ENCODE measurements at regions not wholly inside any gene's neighbourhood (a gene's known extent, or its start where the extent isn't known, plus 50 kb on each side); places are given as distances from the start of the nearest gene placed in this dataset.

GRCh38 chr7:8939446-8939845, 506.0 kb downstream of the NXPH1 start:
- in situ Hi-C loops (cut with MboI; ENCODE audit: low sequenced_read_pairs) = no loop called here
- H2AK9ac ChIP-seq (replicated peaks; ENCODE audit: low read depth, low read length, poor library complexity) = no peak overlapping the region

More at GRCh38 chr7:8939446-8939845, 506.0 kb downstream of the NXPH1 start:
- Histone ChIP-seq H3K23ac (ENCODE audit: low read depth, low read length) (no peak overlapping the region), H3K18ac (ENCODE audit: low read depth, low read length) (no peak overlapping the region), H2BK15ac (ENCODE audit: low read depth, low read length) (no peak overlapping the region), H3K14ac (replicated peaks; ENCODE audit: low read depth, low read length) (no peak overlapping the region), H3K56ac (ENCODE audit: extremely low read depth, insufficient read depth, low read length) (no peak overlapping the region), H4K8ac (ENCODE audit: low read depth in 2 of 2, low read length in 2 of 2) (no peak overlapping the region), H2AFZ (replicated peaks; ENCODE audit: low read length, poor library complexity) (no peak overlapping the region), H3K9me3 (ENCODE audit: control insufficient read depth, insufficient read depth, low read length) (peaks cover 16% of the 10 kb centered on the region; the same call in 1 of the 2 replicates), H3K4me2 (ENCODE audit: low read depth, low read length) (no peak overlapping the region), H3K4ac (ENCODE audit: low read depth, low read length) (no peak overlapping the region), H4K5ac (ENCODE audit: low read depth, low read length) (no peak overlapping the region), H4K20me1 (ENCODE audit: insufficient read depth, low read length) (no peaks in the 10 kb centered on the region), H3K9ac (ENCODE audit: low read depth, low read length) (no peak overlapping the region), H2BK20ac (ENCODE audit: low read depth, low read length) (no peak overlapping the region), H3K27me3 (ENCODE audit: control insufficient read depth, insufficient read depth, low read length) (no peaks in the 10 kb centered on the region), H2BK120ac (ENCODE audit: low read depth, low read length) (no peak overlapping the region), H2AK5ac (ENCODE audit: low read depth, low read length) (no peak overlapping the region), H3K79me1 (ENCODE audit: low read depth in 1 of 2, low read length in 2 of 2) (no peaks in the 10 kb centered on the region), H3K4me1 (ENCODE audit: control insufficient read depth, insufficient read depth, low read length) (no peaks in the 10 kb centered on the region), H3K4me3 (ENCODE audit: insufficient read depth, low read depth, low read length) (no peak overlapping the region), H3K36me3 (ENCODE audit: control insufficient read depth, insufficient read depth, low read length) (no peaks in the 10 kb centered on the region), H3K9me1 (ENCODE audit: insufficient read depth, low read length) (no peaks in the 10 kb centered on the region), H2BK5ac (ENCODE audit: low read depth, low read length, poor library complexity, severe bottlenecking) (no peak overlapping the region), H4K91ac (ENCODE audit: insufficient read depth, low read depth, low read length) (no peak overlapping the region), H3K27ac (ENCODE audit: insufficient read depth, low read length) (no peak overlapping the region)
- dilution Hi-C loops (cut with HindIII; ENCODE audit: low sequenced_read_pairs, unreplicated experiment) (no loop called here), intact Hi-C loops (cut with micrococcal nuclease) (no loop called here)
- ChIA-PET POLR2A (ENCODE audit: unreplicated experiment) (no interaction called here), CTCF (no interaction called here)
- WGBS, 2 experiments (ENCODE audit: extremely low coverage in 2 of 2, insufficient read length in 1 of 2) = no CpG with 5 or more reads among the region's 1 CpG
- no peak for TF ChIP-seq RFX5 (IDR thresholded peaks at IDR 0.05; ENCODE audit: low read depth, low read length)
- TF ChIP-seq SMC3 (IDR thresholded peaks at IDR 0.05; ENCODE audit: low read depth, low read length) = no peak
- TF ChIP-seq CTCF (conservative IDR thresholded peaks at IDR 0.05; ENCODE audit: low read depth, low read length) = no peak
- TF ChIP-seq NFE2L2 (IDR thresholded peaks at IDR 0.05; ENCODE audit: low read depth, low read length) = no peak
- no peak for TF ChIP-seq ELK1 (IDR thresholded peaks at IDR 0.05; ENCODE audit: borderline replicate concordance, low read depth, low read length)
- no peak for TF ChIP-seq BHLHE40 (IDR thresholded peaks at IDR 0.05; ENCODE audit: low read depth, low read length)
- no peak for TF ChIP-seq RAD21 (IDR thresholded peaks at IDR 0.05; ENCODE audit: low read length)
- TF ChIP-seq, protein P1, sequence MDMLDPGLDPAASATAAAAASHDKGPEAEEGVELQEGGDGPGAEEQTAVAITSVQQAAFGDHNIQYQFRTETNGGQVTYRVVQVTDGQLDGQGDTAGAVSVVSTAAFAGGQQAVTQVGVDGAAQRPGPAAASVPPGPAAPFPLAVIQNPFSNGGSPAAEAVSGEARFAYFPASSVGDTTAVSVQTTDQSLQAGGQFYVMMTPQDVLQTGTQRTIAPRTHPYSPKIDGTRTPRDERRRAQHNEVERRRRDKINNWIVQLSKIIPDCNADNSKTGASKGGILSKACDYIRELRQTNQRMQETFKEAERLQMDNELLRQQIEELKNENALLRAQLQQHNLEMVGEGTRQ (IDR thresholded peaks at IDR 0.05; ENCODE audit: low read depth, low read length) = no peak
- TF ChIP-seq MAFK (IDR thresholded peaks at IDR 0.05; ENCODE audit: low read depth, low read length) = no peak
- no peak for TF ChIP-seq MXI1 (IDR thresholded peaks at IDR 0.05; ENCODE audit: borderline replicate concordance, low read depth, low read length)
- TF ChIP-seq POLR2A (IDR thresholded peaks at IDR 0.05; ENCODE audit: low read depth, low read length) = no peak
- no peak for TF ChIP-seq FOS (IDR thresholded peaks at IDR 0.05; ENCODE audit: low read depth, low read length)
- DNase-seq = no peak
- no TSS peak for BruUV-seq (replicated peaks)
- ATAC-seq (ENCODE audit: low read depth) = no peak

All from IMR-90 (cell line).